IMR-90 (cell line): ENCODE measurements at regions not wholly inside any gene's neighbourhood (a gene's known extent, or its start where the extent isn't known, plus 50 kb on each side); places are given as distances from the start of the nearest gene placed in this dataset.

ENCODE experiments used
- ATAC-seq: fragments of 200-7000 bp; cut with Tn5 transposase; 2 replicates; pipeline ENCODE4 v1.9.1; 2020; ENCODE audit warnings: low read depth, mild to moderate bottlenecking, moderate library complexity
- BruUV-seq: library from RNA; stranded (reverse); fragments of 400-500 nt; replicated peaks from 2 replicates; lab custom pipeline; 2021; lab: Mats Ljungman, UMichigan
- CTCF ChIA-PET: fragments of 300-600 bp; formaldehyde crosslinking; extraction: SDS; loops from one replicate; lab custom pipeline; 2021; ENCODE audit warnings: antibody characterized with exemption; lab: Yijun Ruan, JAX
- POLR2A ChIA-PET: fragments of 300-600 bp; sonication (Branson Sonifier 250); formaldehyde crosslinking; loops from one replicate; lab custom pipeline; 2022; ENCODE audit warnings: antibody characterized with exemption; ENCODE audit not compliant: unreplicated experiment; lab: Charles Lee
- DNase-seq: peaks from one replicate; pipeline ENCODE4 v3.0.0; 2013
- H2AFZ ChIP-seq: replicated peaks from 2 replicates; pipeline ENCODE3; 2013; ENCODE audit warnings: low read length, mild to moderate bottlenecking; ENCODE audit not compliant: poor library complexity
- H2AK5ac ChIP-seq: 2 replicates; pipeline ENCODE4 v1.6.1; 2013; ENCODE audit warnings: low read depth, low read length, inconsistent platforms
- H2AK9ac ChIP-seq: replicated peaks from 2 replicates; pipeline ENCODE3; 2013; ENCODE audit warnings: mild to moderate bottlenecking, low read depth, low read length, moderate library complexity; ENCODE audit not compliant: poor library complexity
- H2BK120ac ChIP-seq: 2 replicates; pipeline ENCODE4 v1.6.1; 2013; ENCODE audit warnings: low read depth, low read length, inconsistent platforms
- H2BK15ac ChIP-seq: 3 replicates; pipeline ENCODE4 v1.6.1; 2013; ENCODE audit warnings: low read depth, low read length, inconsistent platforms
- H2BK20ac ChIP-seq: 2 replicates; pipeline ENCODE4 v1.6.1; 2013; ENCODE audit warnings: low read depth, mild to moderate bottlenecking, inconsistent platforms, low read length, moderate library complexity
- H2BK5ac ChIP-seq: 2 replicates; pipeline ENCODE4 v1.6.1; 2013; ENCODE audit warnings: mild to moderate bottlenecking, low read depth, low read length, inconsistent platforms; ENCODE audit not compliant: poor library complexity, severe bottlenecking
- H3K14ac ChIP-seq: replicated peaks from 2 replicates; pipeline ENCODE4 v1.6.1; 2013; ENCODE audit warnings: low read depth, low read length, inconsistent platforms
- H3K18ac ChIP-seq: 2 replicates; pipeline ENCODE4 v1.6.1; 2013; ENCODE audit warnings: low read depth, low read length, control low read depth
- H3K23ac ChIP-seq: 2 replicates; pipeline ENCODE4 v1.6.1; 2013; ENCODE audit warnings: low read depth, low read length, inconsistent platforms
- H3K27ac ChIP-seq: 2 replicates; pipeline ENCODE4 v1.5.1; 2013; ENCODE audit warnings: mild to moderate bottlenecking, control low read depth, low read length; ENCODE audit not compliant: insufficient read depth
- H3K27me3 ChIP-seq: 2 replicates; pipeline ENCODE4 v1.6.1; 2013; ENCODE audit warnings: low read length; ENCODE audit not compliant: control insufficient read depth, insufficient read depth
- H3K36me3 ChIP-seq: 2 replicates; pipeline ENCODE4 v1.6.1; 2013; ENCODE audit warnings: low read length, mixed read lengths; ENCODE audit not compliant: control insufficient read depth, insufficient read depth
- H3K4ac ChIP-seq: 2 replicates; pipeline ENCODE4 v1.6.1; 2013; ENCODE audit warnings: low read depth, low read length, inconsistent platforms
- H3K4me1 ChIP-seq: 2 replicates; pipeline ENCODE4 v1.6.1; 2013; ENCODE audit warnings: low read length, mixed read lengths; ENCODE audit not compliant: control insufficient read depth, insufficient read depth
- H3K4me2 ChIP-seq: 2 replicates; pipeline ENCODE4 v1.6.1; 2013; ENCODE audit warnings: low read depth, mild to moderate bottlenecking, control low read depth, low read length, moderate library complexity
- H3K4me3 ChIP-seq: 2 replicates; pipeline ENCODE4 v1.5.1; 2013; ENCODE audit warnings: low read depth, mild to moderate bottlenecking, control low read depth, low read length, moderate library complexity; ENCODE audit not compliant: insufficient read depth
- H3K56ac ChIP-seq: 2 replicates; pipeline ENCODE4 v1.6.1; 2013; ENCODE audit warnings: low read length, inconsistent platforms; ENCODE audit not compliant: insufficient read depth; ENCODE audit errors: extremely low read depth
- H3K79me1 ChIP-seq, 2 experiments: 2 replicates each; pipeline ENCODE4 v1.6.1; 2013; ENCODE audit warnings: low read length in 2 of 2, inconsistent platforms in 1 of 2, low read depth in 1 of 2
- H3K9ac ChIP-seq: 2 replicates; pipeline ENCODE4 v1.6.1; 2013; ENCODE audit warnings: low read depth, low read length, control low read depth
- H3K9me1 ChIP-seq: 2 replicates; pipeline ENCODE4 v1.6.1; 2013; ENCODE audit warnings: low read length, inconsistent platforms; ENCODE audit not compliant: insufficient read depth
- H3K9me3 ChIP-seq: 2 replicates; pipeline ENCODE4 v1.6.1; 2013; ENCODE audit warnings: low read length; ENCODE audit not compliant: control insufficient read depth, insufficient read depth
- H4K20me1 ChIP-seq: 2 replicates; pipeline ENCODE4 v1.6.1; 2013; ENCODE audit warnings: low read length, inconsistent platforms; ENCODE audit not compliant: insufficient read depth
- H4K5ac ChIP-seq: 2 replicates; pipeline ENCODE4 v1.6.1; 2013; ENCODE audit warnings: mild to moderate bottlenecking, low read depth, low read length, control low read depth
- H4K8ac ChIP-seq, 2 experiments: 2 replicates each; pipeline ENCODE4 v1.6.1; 2013; ENCODE audit warnings: low read depth in 2 of 2, low read length in 2 of 2, control low read depth in 1 of 2, inconsistent platforms in 1 of 2
- H4K91ac ChIP-seq: 2 replicates; pipeline ENCODE4 v1.6.1; 2013; ENCODE audit warnings: low read depth, low read length, inconsistent platforms; ENCODE audit not compliant: insufficient read depth
- CEBPB ChIP-seq: IDR thresholded peaks from 2 replicates; pipeline ENCODE4 v1.6.1; 2012; ENCODE audit warnings: low read depth, low read length, improper control_type of control experiment
- CHD1 ChIP-seq: IDR thresholded peaks from 2 replicates; pipeline ENCODE4 v1.6.1; 2012; ENCODE audit warnings: low read depth, low read length, improper control_type of control experiment
- FOS ChIP-seq: fragments of 150-350 bp; IDR thresholded peaks from 2 replicates; pipeline ENCODE4 v1.6.1; 2016; ENCODE audit warnings: low read depth, low read length
- MAFK ChIP-seq: IDR thresholded peaks from 2 replicates; pipeline ENCODE4 v1.6.1; 2012; ENCODE audit warnings: low read depth, low read length, improper control_type of control experiment
- MAZ ChIP-seq: IDR thresholded peaks from 2 replicates; pipeline ENCODE4 v1.6.1; 2012; ENCODE audit warnings: low read depth, mild to moderate bottlenecking, low read length, improper control_type of control experiment, moderate library complexity, borderline replicate concordance
- MXI1 ChIP-seq: IDR thresholded peaks from 2 replicates; pipeline ENCODE4 v1.6.1; 2012; ENCODE audit warnings: low read depth, mild to moderate bottlenecking, low read length, moderate library complexity, borderline replicate concordance
- POLR2A ChIP-seq: IDR thresholded peaks from 2 replicates; pipeline ENCODE4 v1.6.1; 2012; ENCODE audit warnings: mild to moderate bottlenecking, low read depth, low read length
- RAD21 ChIP-seq: IDR thresholded peaks from 2 replicates; pipeline ENCODE4 v1.6.1; 2012; ENCODE audit warnings: low read length, improper control_type of control experiment
- RFX5 ChIP-seq: IDR thresholded peaks from 2 replicates; pipeline ENCODE4 v1.8.0; 2012; ENCODE audit warnings: low read depth, mild to moderate bottlenecking, low read length, moderate library complexity
- SMC3 ChIP-seq: fragments of 150-350 bp; IDR thresholded peaks from 2 replicates; pipeline ENCODE4 v1.6.1; 2016; ENCODE audit warnings: low read depth, mild to moderate bottlenecking, antibody characterized with exemption, low read length, moderate library complexity
- WGBS, 2 experiments: methylation state at CpG; one replicate each; pipeline versions ENCODE4 v1.1.5 to v1.1.7; 2013; ENCODE audit warnings: missing lambda C conversion rate in 2 of 2; ENCODE audit not compliant: insufficient read length in 1 of 2; ENCODE audit errors: extremely low coverage in 2 of 2; 5-methylcytosine and 5-hydroxymethylcytosine counted together
- dilution Hi-C: fragments of 300-500 bp; cut with HindIII; formaldehyde crosslinking; loops from one replicate; pipeline ENCODE4 v1.14.3; 2018; ENCODE audit warnings: low sequenced_read_pairs; ENCODE audit not compliant: unreplicated experiment
- in situ Hi-C: fragments of 300-500 bp; cut with MboI; formaldehyde crosslinking; loops from 3 replicates; pipeline ENCODE4 v1.14.3; 2019; ENCODE audit warnings: low sequenced_read_pairs, inconsistent platforms, mixed read lengths
- intact Hi-C: fragments of 100-400 bp; cut with micrococcal nuclease; formaldehyde crosslinking; loops from 2 replicates; pipeline ENCODE4 v1.10.0; 2022
- TF ChIP-seq, protein P1 (sequence below): fragments of 150-350 bp; IDR thresholded peaks from 2 replicates; pipeline ENCODE4 v1.6.1; 2017; ENCODE audit warnings: mild to moderate bottlenecking, antibody characterized with exemption, low read length, low read depth
- TF ChIP-seq, protein P2 (sequence below): conservative IDR thresholded peaks from 2 replicates; pipeline ENCODE4 v1.5.1; 2012; ENCODE audit warnings: mild to moderate bottlenecking, low read depth, low read length, improper control_type of control experiment
- TF ChIP-seq, protein P3 (sequence below): fragments of 150-350 bp; IDR thresholded peaks from 2 replicates; pipeline ENCODE4 v1.6.1; 2016; ENCODE audit warnings: low read depth, mild to moderate bottlenecking, low read length, moderate library complexity, borderline replicate concordance

DNA sequence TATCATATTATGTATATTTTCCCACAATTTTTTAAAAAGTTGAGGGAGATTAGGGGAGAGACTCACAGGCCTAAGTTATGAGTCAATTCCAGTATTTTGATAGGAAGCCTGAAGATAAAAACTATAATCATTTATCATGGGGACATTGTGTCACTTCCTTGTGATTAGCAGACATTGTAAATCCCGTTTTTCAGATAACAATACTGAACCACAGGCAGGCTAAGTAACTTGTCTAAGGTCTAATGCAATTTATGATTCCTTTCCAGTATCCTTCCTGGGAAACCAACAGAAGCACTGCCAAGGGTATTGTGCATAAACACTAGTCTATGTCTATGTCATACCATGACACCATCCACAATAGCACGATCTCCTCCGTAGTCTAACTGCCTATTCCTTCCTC, 235.2 kb upstream of the PIK3C3 start:
- Histone ChIP-seq H2AFZ (no peak overlapping the region), H3K4me1 (no peaks in the 10 kb centered on the region), H3K27ac (no peak overlapping the region), H2BK20ac (no peak overlapping the region), H3K4me3 (no peak overlapping the region), H3K4me2 (no peak overlapping the region), H2BK120ac (no peak overlapping the region), H3K36me3 (no peaks in the 10 kb centered on the region), H3K79me1 (no peaks in the 10 kb centered on the region), H3K18ac (no peak overlapping the region), H2BK15ac (no peak overlapping the region), H4K8ac (no peak overlapping the region), H3K4ac (no peak overlapping the region), H4K91ac (no peak overlapping the region), H4K20me1 (no peaks in the 10 kb centered on the region), H2AK9ac (no peak overlapping the region), H2BK5ac (no peak overlapping the region), H4K5ac (no peak overlapping the region), H3K14ac (no peak overlapping the region), H3K9me1 (no peaks in the 10 kb centered on the region), H3K27me3 (no peaks in the 10 kb centered on the region), H3K9ac (no peak overlapping the region), H2AK5ac (no peak overlapping the region), H3K56ac (no peak overlapping the region), H3K9me3 (no peaks in the 10 kb centered on the region), H3K23ac (no peak overlapping the region)
- no CpG with 5 or more reads among the region's 3 CpGs for WGBS, 2 experiments
- intact Hi-C loops (no loop called here), in situ Hi-C loops (no loop called here), dilution Hi-C loops (no loop called here)
- BruUV-seq: no TSS peak
- ATAC-seq (no peak), DNase-seq (no peak)
- POLR2A ChIA-PET: no interaction called here
- CTCF ChIA-PET: interaction anchor here (0.6 kb wide), 1 partner anchor 288 kb away, joined by 3 read pairs; no protein-coding TSS in a partner anchor
- TF ChIP-seq, protein P1, sequence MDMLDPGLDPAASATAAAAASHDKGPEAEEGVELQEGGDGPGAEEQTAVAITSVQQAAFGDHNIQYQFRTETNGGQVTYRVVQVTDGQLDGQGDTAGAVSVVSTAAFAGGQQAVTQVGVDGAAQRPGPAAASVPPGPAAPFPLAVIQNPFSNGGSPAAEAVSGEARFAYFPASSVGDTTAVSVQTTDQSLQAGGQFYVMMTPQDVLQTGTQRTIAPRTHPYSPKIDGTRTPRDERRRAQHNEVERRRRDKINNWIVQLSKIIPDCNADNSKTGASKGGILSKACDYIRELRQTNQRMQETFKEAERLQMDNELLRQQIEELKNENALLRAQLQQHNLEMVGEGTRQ: no peak
- TF ChIP-seq FOS (no peak), MAZ (no peak), CEBPB (no peak), RAD21 (no peak), POLR2A (no peak), MXI1 (no peak), SMC3 (no peak), MAFK (no peak), CHD1 (no peak), RFX5 (no peak)
- TF ChIP-seq, protein P2, sequence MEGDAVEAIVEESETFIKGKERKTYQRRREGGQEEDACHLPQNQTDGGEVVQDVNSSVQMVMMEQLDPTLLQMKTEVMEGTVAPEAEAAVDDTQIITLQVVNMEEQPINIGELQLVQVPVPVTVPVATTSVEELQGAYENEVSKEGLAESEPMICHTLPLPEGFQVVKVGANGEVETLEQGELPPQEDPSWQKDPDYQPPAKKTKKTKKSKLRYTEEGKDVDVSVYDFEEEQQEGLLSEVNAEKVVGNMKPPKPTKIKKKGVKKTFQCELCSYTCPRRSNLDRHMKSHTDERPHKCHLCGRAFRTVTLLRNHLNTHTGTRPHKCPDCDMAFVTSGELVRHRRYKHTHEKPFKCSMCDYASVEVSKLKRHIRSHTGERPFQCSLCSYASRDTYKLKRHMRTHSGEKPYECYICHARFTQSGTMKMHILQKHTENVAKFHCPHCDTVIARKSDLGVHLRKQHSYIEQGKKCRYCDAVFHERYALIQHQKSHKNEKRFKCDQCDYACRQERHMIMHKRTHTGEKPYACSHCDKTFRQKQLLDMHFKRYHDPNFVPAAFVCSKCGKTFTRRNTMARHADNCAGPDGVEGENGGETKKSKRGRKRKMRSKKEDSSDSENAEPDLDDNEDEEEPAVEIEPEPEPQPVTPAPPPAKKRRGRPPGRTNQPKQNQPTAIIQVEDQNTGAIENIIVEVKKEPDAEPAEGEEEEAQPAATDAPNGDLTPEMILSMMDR: no peak
- TF ChIP-seq, protein P3, sequence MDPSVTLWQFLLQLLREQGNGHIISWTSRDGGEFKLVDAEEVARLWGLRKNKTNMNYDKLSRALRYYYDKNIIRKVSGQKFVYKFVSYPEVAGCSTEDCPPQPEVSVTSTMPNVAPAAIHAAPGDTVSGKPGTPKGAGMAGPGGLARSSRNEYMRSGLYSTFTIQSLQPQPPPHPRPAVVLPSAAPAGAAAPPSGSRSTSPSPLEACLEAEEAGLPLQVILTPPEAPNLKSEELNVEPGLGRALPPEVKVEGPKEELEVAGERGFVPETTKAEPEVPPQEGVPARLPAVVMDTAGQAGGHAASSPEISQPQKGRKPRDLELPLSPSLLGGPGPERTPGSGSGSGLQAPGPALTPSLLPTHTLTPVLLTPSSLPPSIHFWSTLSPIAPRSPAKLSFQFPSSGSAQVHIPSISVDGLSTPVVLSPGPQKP: no peak
